ENCODE measurements at regions not wholly inside any gene's neighbourhood (a gene's known extent, or its start where the extent isn't known, plus 50 kb on each side); places are given as distances from the start of the nearest gene placed in this dataset.

DNA sequence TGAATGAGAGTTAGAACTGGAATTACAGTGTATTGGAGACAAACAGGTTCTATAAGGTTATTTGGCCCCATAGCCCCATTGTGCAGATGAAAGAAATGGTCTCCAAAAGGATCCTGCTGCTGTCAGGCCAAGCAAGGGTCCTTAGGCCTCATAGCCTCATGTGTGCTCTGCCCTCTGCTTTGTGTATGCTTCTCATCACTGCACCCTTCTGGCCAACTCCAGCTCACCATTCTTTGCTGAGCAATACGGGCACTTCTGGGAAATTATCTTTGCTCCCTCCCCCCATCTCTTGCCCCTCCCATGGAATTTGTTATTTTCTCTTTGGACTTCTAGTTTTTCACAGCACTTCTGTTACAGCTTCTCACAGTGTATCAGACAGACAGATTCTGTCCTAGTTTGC is 298.8 kb downstream of the FOXA2 start:
- TF ChIP-seq, protein P1, sequence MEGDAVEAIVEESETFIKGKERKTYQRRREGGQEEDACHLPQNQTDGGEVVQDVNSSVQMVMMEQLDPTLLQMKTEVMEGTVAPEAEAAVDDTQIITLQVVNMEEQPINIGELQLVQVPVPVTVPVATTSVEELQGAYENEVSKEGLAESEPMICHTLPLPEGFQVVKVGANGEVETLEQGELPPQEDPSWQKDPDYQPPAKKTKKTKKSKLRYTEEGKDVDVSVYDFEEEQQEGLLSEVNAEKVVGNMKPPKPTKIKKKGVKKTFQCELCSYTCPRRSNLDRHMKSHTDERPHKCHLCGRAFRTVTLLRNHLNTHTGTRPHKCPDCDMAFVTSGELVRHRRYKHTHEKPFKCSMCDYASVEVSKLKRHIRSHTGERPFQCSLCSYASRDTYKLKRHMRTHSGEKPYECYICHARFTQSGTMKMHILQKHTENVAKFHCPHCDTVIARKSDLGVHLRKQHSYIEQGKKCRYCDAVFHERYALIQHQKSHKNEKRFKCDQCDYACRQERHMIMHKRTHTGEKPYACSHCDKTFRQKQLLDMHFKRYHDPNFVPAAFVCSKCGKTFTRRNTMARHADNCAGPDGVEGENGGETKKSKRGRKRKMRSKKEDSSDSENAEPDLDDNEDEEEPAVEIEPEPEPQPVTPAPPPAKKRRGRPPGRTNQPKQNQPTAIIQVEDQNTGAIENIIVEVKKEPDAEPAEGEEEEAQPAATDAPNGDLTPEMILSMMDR (IDR thresholded peaks at IDR 0.05) = no peak
- no peak for TF ChIP-seq POLR2A (IDR thresholded peaks at IDR 0.05)
